ENCODE measurements at regions not wholly inside any gene's neighbourhood (a gene's known extent, or its start where the extent isn't known, plus 50 kb on each side); places are given as distances from the start of the nearest gene placed in this dataset.

GRCh38 chr5:28549588-28549987 is 1511.2 kb upstream of the CDH9 start:
- TF ChIP-seq POLR2A (IDR thresholded peaks at IDR 0.05) (no peak), POLR2AphosphoS5 (IDR thresholded peaks at IDR 0.05) (no peak)
- TF ChIP-seq, protein P1, sequence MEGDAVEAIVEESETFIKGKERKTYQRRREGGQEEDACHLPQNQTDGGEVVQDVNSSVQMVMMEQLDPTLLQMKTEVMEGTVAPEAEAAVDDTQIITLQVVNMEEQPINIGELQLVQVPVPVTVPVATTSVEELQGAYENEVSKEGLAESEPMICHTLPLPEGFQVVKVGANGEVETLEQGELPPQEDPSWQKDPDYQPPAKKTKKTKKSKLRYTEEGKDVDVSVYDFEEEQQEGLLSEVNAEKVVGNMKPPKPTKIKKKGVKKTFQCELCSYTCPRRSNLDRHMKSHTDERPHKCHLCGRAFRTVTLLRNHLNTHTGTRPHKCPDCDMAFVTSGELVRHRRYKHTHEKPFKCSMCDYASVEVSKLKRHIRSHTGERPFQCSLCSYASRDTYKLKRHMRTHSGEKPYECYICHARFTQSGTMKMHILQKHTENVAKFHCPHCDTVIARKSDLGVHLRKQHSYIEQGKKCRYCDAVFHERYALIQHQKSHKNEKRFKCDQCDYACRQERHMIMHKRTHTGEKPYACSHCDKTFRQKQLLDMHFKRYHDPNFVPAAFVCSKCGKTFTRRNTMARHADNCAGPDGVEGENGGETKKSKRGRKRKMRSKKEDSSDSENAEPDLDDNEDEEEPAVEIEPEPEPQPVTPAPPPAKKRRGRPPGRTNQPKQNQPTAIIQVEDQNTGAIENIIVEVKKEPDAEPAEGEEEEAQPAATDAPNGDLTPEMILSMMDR (IDR thresholded peaks at IDR 0.05): no peak
